ENCODE measurements at regions not wholly inside any gene's neighbourhood (a gene's known extent, or its start where the extent isn't known, plus 50 kb on each side); places are given as distances from the start of the nearest gene placed in this dataset.

GRCh38 chrX:5490786-5491563 is 737.7 kb downstream of the NLGN4X start:
- TF ChIP-seq POLR2A (IDR thresholded peaks at IDR 0.05; ENCODE audit: low read depth) (no peak), CTCF (IDR thresholded peaks at IDR 0.05) (no peak), POLR2AphosphoS5 (IDR thresholded peaks at IDR 0.05) (no peak), EP300 (IDR thresholded peaks at IDR 0.05) (no peak)
